MCF 10A (cell line): ENCODE measurements at regions not wholly inside any gene's neighbourhood (a gene's known extent, or its start where the extent isn't known, plus 50 kb on each side); places are given as distances from the start of the nearest gene placed in this dataset.

ENCODE experiments used
- BruUV-seq: library from RNA; stranded (reverse); fragments of 400-500 nt; replicated peaks from 2 replicates; lab custom pipeline; 2021; lab: Mats Ljungman, UMichigan
- CTCF ChIA-PET: fragments of 300-600 bp; sonication (Branson Sonifier 250); formaldehyde crosslinking; extraction: SDS; loops from one replicate; lab custom pipeline; 2021; ENCODE audit warnings: antibody characterized with exemption, inconsistent platforms; lab: Yijun Ruan, JAX
- POLR2A ChIA-PET: fragments of 300-600, 350-650 bp; sonication (Branson Sonifier 250); formaldehyde crosslinking; extraction: SDS; loops from one replicate; lab custom pipeline; 2020; ENCODE audit warnings: antibody characterized with exemption, inconsistent platforms; lab: Yijun Ruan, JAX
- DNase-seq: peaks from one replicate; pipeline ENCODE4 v3.0.0-alpha.2; 2018; ENCODE audit not compliant: unreplicated experiment
- H3K27ac Mint-ChIP-seq: one replicate; pipeline ENCODE4 v1.8.0; 2022; ENCODE audit warnings: mild to moderate bottlenecking, low read depth, mixed read lengths; ENCODE audit not compliant: unreplicated experiment
- H3K27me3 Mint-ChIP-seq: one replicate; pipeline ENCODE4 v1.8.0; 2022; ENCODE audit warnings: mixed read lengths; ENCODE audit not compliant: insufficient read depth, unreplicated experiment
- H3K36me3 Mint-ChIP-seq: one replicate; pipeline ENCODE4 v1.8.0; 2022; ENCODE audit warnings: mild to moderate bottlenecking, moderate library complexity, mixed read lengths; ENCODE audit not compliant: insufficient read depth, unreplicated experiment
- H3K4me1 Mint-ChIP-seq: one replicate; pipeline ENCODE4 v1.8.0; 2022; ENCODE audit warnings: mixed read lengths; ENCODE audit not compliant: insufficient read depth, unreplicated experiment
- H3K4me3 Mint-ChIP-seq: one replicate; pipeline ENCODE4 v1.8.0; 2022; ENCODE audit warnings: mild to moderate bottlenecking, moderate library complexity, mixed read lengths; ENCODE audit not compliant: unreplicated experiment
- H3K9me3 Mint-ChIP-seq: one replicate; pipeline ENCODE4 v1.8.0; 2022; ENCODE audit warnings: mixed read lengths; ENCODE audit not compliant: unreplicated experiment
- intact Hi-C: fragments of 100-400 bp; cut with micrococcal nuclease; formaldehyde crosslinking; loops from 2 replicates; pipeline ENCODE4 v1.14.1; 2022
- TF ChIP-seq, protein P1 (sequence below): fragments of 200-600 bp; IDR thresholded peaks from one replicate; pipeline ENCODE4 v1.8.0; 2022; ENCODE audit warnings: antibody characterized with exemption, mild to moderate bottlenecking; ENCODE audit not compliant: unreplicated experiment

GRCh38 chr10:80697926-80698325 is 160.2 kb downstream of the SH2D4B start:
- TF ChIP-seq, protein P1, sequence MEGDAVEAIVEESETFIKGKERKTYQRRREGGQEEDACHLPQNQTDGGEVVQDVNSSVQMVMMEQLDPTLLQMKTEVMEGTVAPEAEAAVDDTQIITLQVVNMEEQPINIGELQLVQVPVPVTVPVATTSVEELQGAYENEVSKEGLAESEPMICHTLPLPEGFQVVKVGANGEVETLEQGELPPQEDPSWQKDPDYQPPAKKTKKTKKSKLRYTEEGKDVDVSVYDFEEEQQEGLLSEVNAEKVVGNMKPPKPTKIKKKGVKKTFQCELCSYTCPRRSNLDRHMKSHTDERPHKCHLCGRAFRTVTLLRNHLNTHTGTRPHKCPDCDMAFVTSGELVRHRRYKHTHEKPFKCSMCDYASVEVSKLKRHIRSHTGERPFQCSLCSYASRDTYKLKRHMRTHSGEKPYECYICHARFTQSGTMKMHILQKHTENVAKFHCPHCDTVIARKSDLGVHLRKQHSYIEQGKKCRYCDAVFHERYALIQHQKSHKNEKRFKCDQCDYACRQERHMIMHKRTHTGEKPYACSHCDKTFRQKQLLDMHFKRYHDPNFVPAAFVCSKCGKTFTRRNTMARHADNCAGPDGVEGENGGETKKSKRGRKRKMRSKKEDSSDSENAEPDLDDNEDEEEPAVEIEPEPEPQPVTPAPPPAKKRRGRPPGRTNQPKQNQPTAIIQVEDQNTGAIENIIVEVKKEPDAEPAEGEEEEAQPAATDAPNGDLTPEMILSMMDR: no peak
- Mint-ChIP-seq H3K36me3 (no peaks in the 10 kb centered on the region), H3K27me3 (peaks cover 31% of the 10 kb centered on the region), H3K4me1 (no peaks in the 10 kb centered on the region), H3K27ac (no peak overlapping the region), H3K4me3 (no peak overlapping the region), H3K9me3 (no peaks in the 10 kb centered on the region)
- ChIA-PET POLR2A (no interaction called here), CTCF (interaction anchor here (1.0 to 1.9 kb wide), 5 partner anchors 10 to 321 kb away, joined by 3 to 7 read pairs (median 5); no protein-coding TSS in a partner anchor)
- BruUV-seq: no TSS peak
- DNase-seq: no peak
- intact Hi-C loops: loop anchor here (2.0 kb wide), 1 partner anchor 253 kb away; no protein-coding TSS in a partner anchor

GRCh38 chr10:80699602-80700039 is 161.9 kb downstream of the SH2D4B start:
- TF ChIP-seq, protein P1: peak; percentile 80
- intact Hi-C loops: loop anchor here (1.0 to 2.0 kb wide), 4 partner anchors 225 to 480 kb away; no protein-coding TSS in a partner anchor
- DNase-seq: peak; percentile 79
- CTCF ChIA-PET: interaction anchor here (0.6 to 5.3 kb wide), 47 partner anchors 11 to 1994 kb away, joined by 3 to 73 read pairs (median 4); partner anchors contain the start of gene SH2D4B
- no peaks in the 10 kb centered on the region for H3K4me1 Mint-ChIP-seq
- H3K36me3 Mint-ChIP-seq: no peaks in the 10 kb centered on the region
- H3K27ac Mint-ChIP-seq: no peak overlapping the region
- BruUV-seq: no TSS peak
- POLR2A ChIA-PET: no interaction called here
- no peaks in the 10 kb centered on the region for H3K9me3 Mint-ChIP-seq
- peaks cover 47% of the 10 kb centered on the region for H3K27me3 Mint-ChIP-seq
- no peak overlapping the region for H3K4me3 Mint-ChIP-seq

- TF ChIP-seq, protein P1: no peak
- POLR2A ChIA-PET: no interaction called here
- Mint-ChIP-seq H3K27me3 (peaks cover 48% of the 10 kb centered on the region), H3K36me3 (peaks cover 5% of the 10 kb centered on the region), H3K9me3 (no peaks in the 10 kb centered on the region), H3K4me3 (no peak overlapping the region), H3K27ac (no peak overlapping the region), H3K4me1 (no peaks in the 10 kb centered on the region)
- CTCF ChIA-PET: interaction anchor here (0.6 to 5.3 kb wide), 41 partner anchors 11 to 937 kb away, joined by 3 to 73 read pairs (median 4); partner anchors contain the start of gene SH2D4B
- DNase-seq: no peak
- BruUV-seq: no TSS peak
- intact Hi-C loops: no loop called here
Measured at GRCh38 chr10:80700252-80700651, 162.6 kb downstream of the SH2D4B start.

GRCh38 chr10:80700760-80701444 is 163.2 kb downstream of the SH2D4B start:
- TF ChIP-seq, protein P1: no peak
- Mint-ChIP-seq H3K9me3 (no peaks in the 10 kb centered on the region), H3K27ac (no peak overlapping the region), H3K27me3 (peaks cover 44% of the 10 kb centered on the region), H3K4me1 (no peaks in the 10 kb centered on the region), H3K36me3 (peaks cover 5% of the 10 kb centered on the region), H3K4me3 (no peak overlapping the region)
- ChIA-PET CTCF (interaction anchor here (0.7 to 5.3 kb wide), 32 partner anchors 8 to 937 kb away, joined by 3 to 73 read pairs (median 6); no protein-coding TSS in a partner anchor), POLR2A (no interaction called here)
- no peak for DNase-seq
- intact Hi-C loops: no loop called here
- no TSS peak for BruUV-seq
